ENCODE measurements at regions not wholly inside any gene's neighbourhood (a gene's known extent, or its start where the extent isn't known, plus 50 kb on each side); places are given as distances from the start of the nearest gene placed in this dataset.

- H3K36me3 ChIP-seq (ENCODE audit: insufficient read depth), result no peaks in the 10 kb centered on the region
- DNase-seq (ENCODE audit: low spot score), result no peak
- ATAC-seq, result no peak
- Mint-ChIP-seq H3K4me1 (no peaks in the 10 kb centered on the region), H3K27ac (no peak overlapping the region), H3K9me3 (no peaks in the 10 kb centered on the region), H3K27me3 (ENCODE audit: insufficient read depth, low read depth, poor library complexity) (no peaks in the 10 kb centered on the region), H3K4me3 (no peak overlapping the region), H3K36me3 (ENCODE audit: low read depth) (no peaks in the 10 kb centered on the region)
- no peaks in the 10 kb centered on the region for H3K27me3 ChIP-seq (ENCODE audit: insufficient read depth)
- no peak overlapping the region for H3K4me3 ChIP-seq
- H3F3A ChIP-seq (replicated peaks; ENCODE audit: low read depth), result no peaks in the 10 kb centered on the region
- H4K20me1 ChIP-seq (replicated peaks; ENCODE audit: insufficient read depth), result no peaks in the 10 kb centered on the region
- H3K79me2 ChIP-seq (replicated peaks; ENCODE audit: insufficient read depth), result no peaks in the 10 kb centered on the region
- TF ChIP-seq EZH2phosphoT487 (IDR thresholded peaks at IDR 0.05; ENCODE audit: unreplicated experiment) (no peak), ZNF331 (CRISPR knock-in tag; IDR thresholded peaks at IDR 0.05; ENCODE audit: low read depth) (no peak), STAT1 (IDR thresholded peaks at IDR 0.05; ENCODE audit: unreplicated experiment) (no peak), EZH2 (IDR thresholded peaks at IDR 0.05; ENCODE audit: low read depth, unreplicated experiment) (no peak), ZNF114 (CRISPR knock-in tag; IDR thresholded peaks at IDR 0.05) (no peak), NANOG (IDR thresholded peaks at IDR 0.05; ENCODE audit: borderline replicate concordance) (no peak), CREB1 (CRISPR knock-in tag; IDR thresholded peaks at IDR 0.05; ENCODE audit: low read depth) (no peak), POLR2AphosphoS5 (IDR thresholded peaks at IDR 0.05; ENCODE audit: low read depth) (no peak), ZNF462 (CRISPR knock-in tag; IDR thresholded peaks at IDR 0.05) (no peak), JUNB (IDR thresholded peaks at IDR 0.05; ENCODE audit: unreplicated experiment) (no peak), ETS1 (IDR thresholded peaks at IDR 0.05) (no peak)
- TF ChIP-seq, protein P1, sequence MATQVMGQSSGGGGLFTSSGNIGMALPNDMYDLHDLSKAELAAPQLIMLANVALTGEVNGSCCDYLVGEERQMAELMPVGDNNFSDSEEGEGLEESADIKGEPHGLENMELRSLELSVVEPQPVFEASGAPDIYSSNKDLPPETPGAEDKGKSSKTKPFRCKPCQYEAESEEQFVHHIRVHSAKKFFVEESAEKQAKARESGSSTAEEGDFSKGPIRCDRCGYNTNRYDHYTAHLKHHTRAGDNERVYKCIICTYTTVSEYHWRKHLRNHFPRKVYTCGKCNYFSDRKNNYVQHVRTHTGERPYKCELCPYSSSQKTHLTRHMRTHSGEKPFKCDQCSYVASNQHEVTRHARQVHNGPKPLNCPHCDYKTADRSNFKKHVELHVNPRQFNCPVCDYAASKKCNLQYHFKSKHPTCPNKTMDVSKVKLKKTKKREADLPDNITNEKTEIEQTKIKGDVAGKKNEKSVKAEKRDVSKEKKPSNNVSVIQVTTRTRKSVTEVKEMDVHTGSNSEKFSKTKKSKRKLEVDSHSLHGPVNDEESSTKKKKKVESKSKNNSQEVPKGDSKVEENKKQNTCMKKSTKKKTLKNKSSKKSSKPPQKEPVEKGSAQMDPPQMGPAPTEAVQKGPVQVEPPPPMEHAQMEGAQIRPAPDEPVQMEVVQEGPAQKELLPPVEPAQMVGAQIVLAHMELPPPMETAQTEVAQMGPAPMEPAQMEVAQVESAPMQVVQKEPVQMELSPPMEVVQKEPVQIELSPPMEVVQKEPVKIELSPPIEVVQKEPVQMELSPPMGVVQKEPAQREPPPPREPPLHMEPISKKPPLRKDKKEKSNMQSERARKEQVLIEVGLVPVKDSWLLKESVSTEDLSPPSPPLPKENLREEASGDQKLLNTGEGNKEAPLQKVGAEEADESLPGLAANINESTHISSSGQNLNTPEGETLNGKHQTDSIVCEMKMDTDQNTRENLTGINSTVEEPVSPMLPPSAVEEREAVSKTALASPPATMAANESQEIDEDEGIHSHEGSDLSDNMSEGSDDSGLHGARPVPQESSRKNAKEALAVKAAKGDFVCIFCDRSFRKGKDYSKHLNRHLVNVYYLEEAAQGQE (IDR thresholded peaks at IDR 0.05; ENCODE audit: unreplicated experiment), result no peak
- H3K9me2 ChIP-seq (ENCODE audit: insufficient read depth), result no peaks in the 10 kb centered on the region
- H3K4me2 ChIP-seq, result no peak overlapping the region
- H3K4me1 ChIP-seq (ENCODE audit: insufficient read depth), result no peaks in the 10 kb centered on the region
- no peak overlapping the region for H2AFZ ChIP-seq
- H3K27ac ChIP-seq (ENCODE audit: low read depth), result no peak overlapping the region
These were observed 651.3 kb upstream of the MIS18BP1 start for GRCh38 chr14:45904314-45904713.

Data from GM23338 (cell line).